ENCODE measurements at regions not wholly inside any gene's neighbourhood (a gene's known extent, or its start where the extent isn't known, plus 50 kb on each side); places are given as distances from the start of the nearest gene placed in this dataset.

DNA sequence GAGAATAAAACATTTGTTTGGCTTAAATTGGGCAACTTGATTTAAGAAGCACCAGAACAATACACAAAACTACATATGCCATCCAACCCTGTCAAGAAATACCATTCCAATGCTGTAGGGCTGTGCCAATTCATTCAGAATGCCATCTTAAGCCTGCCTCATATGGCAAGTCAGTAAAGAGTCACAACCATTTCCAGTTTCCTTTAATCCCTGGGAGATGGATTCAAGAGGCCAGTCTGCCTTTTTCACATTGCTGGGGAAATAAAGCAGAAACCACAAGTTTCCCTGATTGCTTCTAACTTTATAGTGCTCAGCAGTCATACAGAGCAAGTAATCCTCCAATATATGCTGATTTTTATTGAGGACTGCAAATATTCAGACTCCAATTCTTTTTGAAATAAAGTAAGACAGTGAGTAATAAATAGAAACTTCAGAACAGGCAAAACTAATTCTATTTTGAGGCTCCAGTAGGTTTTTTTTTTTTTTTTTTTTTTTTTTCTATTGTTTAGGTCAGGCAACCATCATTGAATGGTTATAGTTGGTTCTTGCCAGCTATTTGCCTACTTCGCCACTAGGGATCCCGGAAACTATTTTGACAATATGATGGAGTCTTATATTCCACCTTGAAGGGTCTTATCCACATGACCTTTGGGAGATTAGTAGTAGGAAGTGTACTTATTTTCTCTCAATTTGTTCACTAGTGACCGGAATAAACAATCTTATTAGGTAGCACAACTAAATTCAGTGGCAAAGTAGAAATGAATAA is 400.9 kb upstream of the MEF2C start:
- TF ChIP-seq POLR2A (IDR thresholded peaks at IDR 0.05; ENCODE audit: low read depth, low read length) = no peak
- no peak for TF ChIP-seq POLR2AphosphoS5 (IDR thresholded peaks at IDR 0.05; ENCODE audit: low read depth, low read length)
- no peak for TF ChIP-seq TAF1 (IDR thresholded peaks at IDR 0.05; ENCODE audit: borderline replicate concordance, low read depth, low read length)

Data from GM12892 (cell line).